H1 (cell line): ENCODE measurements at regions not wholly inside any gene's neighbourhood (a gene's known extent, or its start where the extent isn't known, plus 50 kb on each side); places are given as distances from the start of the nearest gene placed in this dataset.

ENCODE experiments used
- ATF2 ChIP-seq: IDR thresholded peaks from 2 replicates; pipeline ENCODE4 v1.6.1; 2012; ENCODE audit warnings: low read length, inconsistent platforms
- E2F6 ChIP-seq: IDR thresholded peaks from 2 replicates; pipeline ENCODE4 v1.6.1; 2012; ENCODE audit warnings: inconsistent platforms
- RAD21 ChIP-seq, 2 experiments: IDR thresholded peaks in 1 of 2; conservative IDR thresholded peaks in 1 of 2; 2 replicates each; pipeline ENCODE4 v1.6.1; 2011; ENCODE audit warnings: low read depth in 2 of 2, low read length in 2 of 2, improper control_type of control experiment in 1 of 2, inconsistent platforms in 1 of 2, mild to moderate bottlenecking in 1 of 2, moderate library complexity in 1 of 2
- RNF2 ChIP-seq: fragments of 200-900, 300-1000 bp; sonication (generic); IDR thresholded peaks from 2 replicates; pipeline ENCODE4 v1.7.1; 2016; ENCODE audit warnings: borderline replicate concordance, low read depth, mild to moderate bottlenecking, antibody characterized with exemption, low read length; ENCODE audit not compliant: poor library complexity, severe bottlenecking; ENCODE audit errors: missing control alignments
- SP4 ChIP-seq: IDR thresholded peaks from 2 replicates; pipeline ENCODE4 v1.6.1; 2012; ENCODE audit warnings: low read length, inconsistent platforms

GRCh38 chr15:31455499-31455898 is 128.9 kb downstream of the KLF13 start (continued):
- TF ChIP-seq ATF2 = no peak
- no peak for TF ChIP-seq RNF2
- TF ChIP-seq RAD21 (IDR thresholded peaks at IDR 0.05 in 1 of 2, conservative IDR thresholded peaks at IDR 0.05 in 1 of 2; ENCODE audit: low read depth in 2 of 2, low read length in 2 of 2) = peak; percentile 16 to 38; a peak in 3 of 4 replicates
- no peak for TF ChIP-seq SP4
- no peak for TF ChIP-seq E2F6
